ENCODE measurements at regions not wholly inside any gene's neighbourhood (a gene's known extent, or its start where the extent isn't known, plus 50 kb on each side); places are given as distances from the start of the nearest gene placed in this dataset.

GRCh38 chr2:181117206-181117925, 137.0 kb downstream of the UBE2E3 start:
- TF ChIP-seq ESRRG (CRISPR knock-in tag; IDR thresholded peaks at IDR 0.05) (no peak), PPARA (CRISPR knock-in tag; IDR thresholded peaks at IDR 0.05; ENCODE audit: borderline replicate concordance) (no peak), ISL1 (CRISPR knock-in tag; IDR thresholded peaks at IDR 0.05) (no peak), TOX (CRISPR knock-in tag; IDR thresholded peaks at IDR 0.05; ENCODE audit: borderline replicate concordance) (no peak), CSDC2 (CRISPR knock-in tag; IDR thresholded peaks at IDR 0.05) (no peak), CREB5 (CRISPR knock-in tag; IDR thresholded peaks at IDR 0.05; ENCODE audit: low read depth) (no peak), SNAI2 (CRISPR knock-in tag; IDR thresholded peaks at IDR 0.05) (no peak), ZFP30 (CRISPR knock-in tag; IDR thresholded peaks at IDR 0.05) (no peak), ARNTL (CRISPR knock-in tag; IDR thresholded peaks at IDR 0.05; ENCODE audit: borderline replicate concordance, low read depth) (no peak)
- ATAC-seq, result no peak

GRCh38 chr2:181120625-181121024, 140.2 kb downstream of the UBE2E3 start:
- TF ChIP-seq CSRNP3 (CRISPR knock-in tag; IDR thresholded peaks at IDR 0.05) (no peak), ZNF8 (CRISPR knock-in tag; IDR thresholded peaks at IDR 0.05) (no peak), GLIS3 (CRISPR knock-in tag; IDR thresholded peaks at IDR 0.05) (no peak), ISL1 (CRISPR knock-in tag; IDR thresholded peaks at IDR 0.05) (no peak), ESRRG (CRISPR knock-in tag; IDR thresholded peaks at IDR 0.05) (no peak), ARNTL (CRISPR knock-in tag; IDR thresholded peaks at IDR 0.05; ENCODE audit: borderline replicate concordance, low read depth) (no peak), BACH2 (CRISPR knock-in tag; IDR thresholded peaks at IDR 0.05; ENCODE audit: borderline replicate concordance) (no peak), ZFP30 (CRISPR knock-in tag; IDR thresholded peaks at IDR 0.05) (no peak), SNAI2 (CRISPR knock-in tag; IDR thresholded peaks at IDR 0.05) (no peak), PPARA (CRISPR knock-in tag; IDR thresholded peaks at IDR 0.05; ENCODE audit: borderline replicate concordance) (no peak), TSHZ2 (CRISPR knock-in tag; IDR thresholded peaks at IDR 0.05) (no peak), CREB5 (CRISPR knock-in tag; IDR thresholded peaks at IDR 0.05; ENCODE audit: low read depth) (no peak), PATZ1 (CRISPR knock-in tag; IDR thresholded peaks at IDR 0.05; ENCODE audit: borderline replicate concordance) (no peak)
- ATAC-seq, result no peak

- TF ChIP-seq ZFP3 (CRISPR knock-in tag; IDR thresholded peaks at IDR 0.05), result no peak
- TF ChIP-seq POU6F1 (CRISPR knock-in tag; IDR thresholded peaks at IDR 0.05; ENCODE audit: borderline replicate concordance, low read depth), result no peak
- TF ChIP-seq RARB (CRISPR knock-in tag; IDR thresholded peaks at IDR 0.05), result no peak
- TF ChIP-seq GLIS3 (CRISPR knock-in tag; IDR thresholded peaks at IDR 0.05), result no peak
- TF ChIP-seq ZNF565 (CRISPR knock-in tag; conservative IDR thresholded peaks at IDR 0.05; ENCODE audit: low read depth), result no peak
- no peak for ATAC-seq
Measured at GRCh38 chr2:181121996-181122395, 141.6 kb downstream of the UBE2E3 start.

All from SK-N-SH treated with all-trans-retinoic acid at 6 μM for 48 hours (cell line).